Superior temporal gyrus (tissue), 1 donor: ENCODE measurements at regions not wholly inside any gene's neighbourhood (a gene's known extent, or its start where the extent isn't known, plus 50 kb on each side); places are given as distances from the start of the nearest gene placed in this dataset.

Source experiments
- DNase-seq: peaks from one replicate; pipeline ENCODE4 v3.0.0-alpha.2; 2016; ENCODE audit errors: extremely low spot score

GRCh38 chr2:41061356-41061755, 609.5 kb upstream of the SLC8A1 start:
- DNase-seq: no peak

- no peak for DNase-seq
Measured at GRCh38 chr2:41062336-41062735, 610.4 kb upstream of the SLC8A1 start.

GRCh38 chr2:41066168-41066567, 614.3 kb upstream of the SLC8A1 start:
- DNase-seq: no peak

GRCh38 chr2:41068740-41069139, 616.9 kb upstream of the SLC8A1 start:
- no peak for DNase-seq

- DNase-seq: no peak
Measured at GRCh38 chr2:41078341-41078740, 626.5 kb upstream of the SLC8A1 start.

GRCh38 chr2:41079011-41079410, 627.1 kb upstream of the SLC8A1 start:
- DNase-seq: no peak

- DNase-seq: no peak
Measured at GRCh38 chr2:41084321-41084720, 632.4 kb upstream of the SLC8A1 start.

GRCh38 chr2:41087946-41088345, 636.1 kb upstream of the SLC8A1 start:
- DNase-seq: no peak

GRCh38 chr2:41101281-41101680, 649.4 kb upstream of the SLC8A1 start:
- DNase-seq: no peak

GRCh38 chr2:41109744-41110143, 657.9 kb upstream of the SLC8A1 start:
- DNase-seq: no peak

- DNase-seq: no peak
Measured at GRCh38 chr2:41111836-41112627, 660.1 kb upstream of the SLC8A1 start.

GRCh38 chr2:41116106-41116797, 664.4 kb upstream of the SLC8A1 start:
- DNase-seq: peak; percentile 44

- DNase-seq: peak; percentile 46
Measured at GRCh38 chr2:41119489-41119888, 667.6 kb upstream of the SLC8A1 start.

GRCh38 chr2:41123341-41123740, 671.5 kb upstream of the SLC8A1 start:
- DNase-seq: no peak

GRCh38 chr2:41127351-41127750, 675.5 kb upstream of the SLC8A1 start:
- DNase-seq: no peak

- no peak for DNase-seq
Measured at GRCh38 chr2:41129988-41130387, 678.1 kb upstream of the SLC8A1 start.

GRCh38 chr2:41137031-41137430, 685.1 kb upstream of the SLC8A1 start:
- no peak for DNase-seq

- no peak for DNase-seq
Measured at GRCh38 chr2:41141146-41141791, 689.4 kb upstream of the SLC8A1 start.

GRCh38 chr2:41142478-41142877, 690.6 kb upstream of the SLC8A1 start:
- DNase-seq: no peak

- DNase-seq: no peak
Measured at GRCh38 chr2:41145066-41145465, 693.2 kb upstream of the SLC8A1 start.

- DNase-seq: no peak
Measured at GRCh38 chr2:41149054-41149453, 697.2 kb upstream of the SLC8A1 start.

- DNase-seq: no peak
Measured at GRCh38 chr2:41151746-41152145, 699.9 kb upstream of the SLC8A1 start.

GRCh38 chr2:41152318-41152717, 700.4 kb upstream of the SLC8A1 start:
- no peak for DNase-seq
